ENCODE measurements at regions not wholly inside any gene's neighbourhood (a gene's known extent, or its start where the extent isn't known, plus 50 kb on each side); places are given as distances from the start of the nearest gene placed in this dataset.

DNA sequence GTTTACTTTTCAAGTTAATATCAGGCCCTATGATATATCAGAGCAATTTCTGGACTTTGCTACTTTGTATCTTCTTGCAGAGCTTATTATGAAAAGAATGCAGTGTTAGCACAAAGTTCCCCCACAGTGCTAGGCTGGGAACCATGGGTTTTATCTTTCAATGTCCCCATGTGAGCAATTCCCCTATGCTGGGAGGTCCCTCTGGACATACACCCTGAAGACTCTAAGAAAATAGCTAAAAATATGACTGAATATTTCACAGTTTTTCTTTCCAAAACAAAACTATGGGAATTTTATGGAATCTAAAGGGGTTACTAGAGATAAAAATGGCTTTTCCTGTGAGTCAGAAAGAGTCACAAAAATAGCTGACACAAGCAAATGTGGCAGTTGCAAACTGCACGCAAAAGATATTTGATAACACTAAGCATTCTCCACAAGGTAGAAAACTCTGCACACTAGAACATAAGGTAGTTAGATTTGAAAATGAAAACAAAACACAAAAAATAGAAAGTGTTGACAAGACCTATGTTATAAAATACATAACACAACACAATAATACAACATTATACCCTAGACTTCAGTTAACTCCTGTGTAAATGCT is 487.5 kb upstream of the GRIN3A start:
- TF ChIP-seq EP300 (IDR thresholded peaks at IDR 0.05; ENCODE audit: borderline replicate concordance) (no peak), EGR1 (IDR thresholded peaks at IDR 0.05) (no peak), FOXM1 (IDR thresholded peaks at IDR 0.05; ENCODE audit: borderline replicate concordance, low read depth) (no peak), YY1 (IDR thresholded peaks at IDR 0.05; ENCODE audit: low read depth) (no peak), CEBPB (IDR thresholded peaks at IDR 0.05) (no peak), TEAD4 (IDR thresholded peaks at IDR 0.05) (no peak), TCF12 (IDR thresholded peaks at IDR 0.05; ENCODE audit: low read depth) (no peak), TAF1 (IDR thresholded peaks at IDR 0.05; ENCODE audit: low read depth) (no peak), CREB1 (IDR thresholded peaks at IDR 0.05; ENCODE audit: low read depth) (no peak), NFIC (IDR thresholded peaks at IDR 0.05) (no peak), ZBTB7A (IDR thresholded peaks at IDR 0.05; ENCODE audit: low read depth) (no peak), RAD21 (IDR thresholded peaks at IDR 0.05; ENCODE audit: low read depth) (no peak)
- TF ChIP-seq, protein P1, sequence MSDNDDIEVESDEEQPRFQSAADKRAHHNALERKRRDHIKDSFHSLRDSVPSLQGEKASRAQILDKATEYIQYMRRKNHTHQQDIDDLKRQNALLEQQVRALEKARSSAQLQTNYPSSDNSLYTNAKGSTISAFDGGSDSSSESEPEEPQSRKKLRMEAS (IDR thresholded peaks at IDR 0.05), result no peak
- TF ChIP-seq, protein P2, sequence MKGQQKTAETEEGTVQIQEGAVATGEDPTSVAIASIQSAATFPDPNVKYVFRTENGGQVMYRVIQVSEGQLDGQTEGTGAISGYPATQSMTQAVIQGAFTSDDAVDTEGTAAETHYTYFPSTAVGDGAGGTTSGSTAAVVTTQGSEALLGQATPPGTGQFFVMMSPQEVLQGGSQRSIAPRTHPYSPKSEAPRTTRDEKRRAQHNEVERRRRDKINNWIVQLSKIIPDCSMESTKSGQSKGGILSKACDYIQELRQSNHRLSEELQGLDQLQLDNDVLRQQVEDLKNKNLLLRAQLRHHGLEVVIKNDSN (IDR thresholded peaks at IDR 0.05), result no peak
- TF ChIP-seq, protein P3, sequence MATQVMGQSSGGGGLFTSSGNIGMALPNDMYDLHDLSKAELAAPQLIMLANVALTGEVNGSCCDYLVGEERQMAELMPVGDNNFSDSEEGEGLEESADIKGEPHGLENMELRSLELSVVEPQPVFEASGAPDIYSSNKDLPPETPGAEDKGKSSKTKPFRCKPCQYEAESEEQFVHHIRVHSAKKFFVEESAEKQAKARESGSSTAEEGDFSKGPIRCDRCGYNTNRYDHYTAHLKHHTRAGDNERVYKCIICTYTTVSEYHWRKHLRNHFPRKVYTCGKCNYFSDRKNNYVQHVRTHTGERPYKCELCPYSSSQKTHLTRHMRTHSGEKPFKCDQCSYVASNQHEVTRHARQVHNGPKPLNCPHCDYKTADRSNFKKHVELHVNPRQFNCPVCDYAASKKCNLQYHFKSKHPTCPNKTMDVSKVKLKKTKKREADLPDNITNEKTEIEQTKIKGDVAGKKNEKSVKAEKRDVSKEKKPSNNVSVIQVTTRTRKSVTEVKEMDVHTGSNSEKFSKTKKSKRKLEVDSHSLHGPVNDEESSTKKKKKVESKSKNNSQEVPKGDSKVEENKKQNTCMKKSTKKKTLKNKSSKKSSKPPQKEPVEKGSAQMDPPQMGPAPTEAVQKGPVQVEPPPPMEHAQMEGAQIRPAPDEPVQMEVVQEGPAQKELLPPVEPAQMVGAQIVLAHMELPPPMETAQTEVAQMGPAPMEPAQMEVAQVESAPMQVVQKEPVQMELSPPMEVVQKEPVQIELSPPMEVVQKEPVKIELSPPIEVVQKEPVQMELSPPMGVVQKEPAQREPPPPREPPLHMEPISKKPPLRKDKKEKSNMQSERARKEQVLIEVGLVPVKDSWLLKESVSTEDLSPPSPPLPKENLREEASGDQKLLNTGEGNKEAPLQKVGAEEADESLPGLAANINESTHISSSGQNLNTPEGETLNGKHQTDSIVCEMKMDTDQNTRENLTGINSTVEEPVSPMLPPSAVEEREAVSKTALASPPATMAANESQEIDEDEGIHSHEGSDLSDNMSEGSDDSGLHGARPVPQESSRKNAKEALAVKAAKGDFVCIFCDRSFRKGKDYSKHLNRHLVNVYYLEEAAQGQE (IDR thresholded peaks at IDR 0.05; ENCODE audit: low read depth), result no peak

DNA sequence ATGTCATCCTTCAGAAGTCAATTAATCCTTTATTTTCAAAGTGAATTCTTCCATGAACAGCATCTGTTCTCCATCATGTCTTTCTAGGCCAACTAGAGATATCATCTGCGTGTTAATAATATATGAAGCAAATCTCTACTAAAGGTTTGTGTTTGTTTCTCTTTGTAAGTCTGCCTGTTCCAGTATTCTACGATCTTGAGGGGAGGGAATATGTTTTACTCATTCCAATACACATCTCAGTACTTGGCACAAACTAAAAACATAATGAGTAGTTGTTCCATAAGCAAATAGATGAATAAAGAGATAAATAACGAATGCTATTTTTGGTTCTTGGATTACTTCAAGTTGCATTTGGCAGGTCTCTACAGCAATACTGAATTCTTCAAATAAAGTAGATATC is 470.7 kb upstream of the GRIN3A start:
- TF ChIP-seq, protein P3 (IDR thresholded peaks at IDR 0.05; ENCODE audit: low read depth), result no peak
- TF ChIP-seq, protein P2 (IDR thresholded peaks at IDR 0.05), result no peak
- TF ChIP-seq RAD21 (IDR thresholded peaks at IDR 0.05; ENCODE audit: low read depth) (no peak), TCF12 (IDR thresholded peaks at IDR 0.05; ENCODE audit: low read depth) (no peak), EGR1 (IDR thresholded peaks at IDR 0.05) (no peak)

DNA sequence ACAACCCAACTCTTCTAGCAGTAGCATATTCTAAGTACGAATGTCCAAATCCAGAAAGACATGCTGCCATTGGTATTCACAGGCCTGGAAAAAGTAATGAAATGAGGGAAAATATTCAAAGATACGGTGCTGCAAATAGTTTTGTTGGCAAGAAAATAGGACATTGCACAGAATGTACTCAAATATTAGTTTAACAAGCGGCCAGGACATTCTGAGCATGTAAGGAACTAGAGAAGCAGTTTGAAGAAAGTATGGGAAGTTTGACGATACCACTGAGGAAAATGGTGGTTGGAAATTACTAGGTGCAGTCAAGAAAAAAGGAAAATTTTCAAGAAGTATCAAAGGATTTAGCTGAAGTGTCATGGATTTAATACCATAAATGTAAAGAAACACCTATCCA is 468.0 kb upstream of the GRIN3A start:
- TF ChIP-seq CEBPB (IDR thresholded peaks at IDR 0.05), result no peak
- no peak for TF ChIP-seq EGR1 (IDR thresholded peaks at IDR 0.05)
- TF ChIP-seq, protein P3 (IDR thresholded peaks at IDR 0.05; ENCODE audit: low read depth), result no peak

DNA sequence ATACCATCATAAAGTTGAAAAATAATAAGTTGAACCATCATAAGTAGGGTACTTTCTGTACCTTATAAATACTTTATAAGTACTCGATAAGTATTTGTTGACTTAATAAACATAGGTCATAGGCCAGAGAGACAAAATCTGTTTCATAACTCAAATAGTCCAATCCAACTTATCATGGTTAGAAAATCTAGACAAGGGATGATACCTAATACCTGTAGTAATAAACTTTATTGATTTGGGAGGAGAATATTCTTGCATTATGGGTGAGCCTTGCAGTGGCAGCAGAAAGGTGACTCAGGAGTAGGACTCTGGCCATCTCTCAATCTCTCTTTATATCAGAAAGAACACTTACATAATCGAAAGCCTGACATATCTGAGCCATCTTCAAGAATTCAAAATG is 466.8 kb upstream of the GRIN3A start:
- no peak for TF ChIP-seq YY1 (IDR thresholded peaks at IDR 0.05; ENCODE audit: low read depth)
- TF ChIP-seq EP300 (IDR thresholded peaks at IDR 0.05; ENCODE audit: borderline replicate concordance), result no peak
- no peak for TF ChIP-seq TCF12 (IDR thresholded peaks at IDR 0.05; ENCODE audit: low read depth)
- TF ChIP-seq ZBTB7A (IDR thresholded peaks at IDR 0.05; ENCODE audit: low read depth), result no peak
- TF ChIP-seq TEAD4 (IDR thresholded peaks at IDR 0.05), result no peak
- no peak for TF ChIP-seq CEBPB (IDR thresholded peaks at IDR 0.05)
- TF ChIP-seq, protein P2 (IDR thresholded peaks at IDR 0.05), result no peak
- TF ChIP-seq TAF1 (IDR thresholded peaks at IDR 0.05; ENCODE audit: low read depth), result no peak

DNA sequence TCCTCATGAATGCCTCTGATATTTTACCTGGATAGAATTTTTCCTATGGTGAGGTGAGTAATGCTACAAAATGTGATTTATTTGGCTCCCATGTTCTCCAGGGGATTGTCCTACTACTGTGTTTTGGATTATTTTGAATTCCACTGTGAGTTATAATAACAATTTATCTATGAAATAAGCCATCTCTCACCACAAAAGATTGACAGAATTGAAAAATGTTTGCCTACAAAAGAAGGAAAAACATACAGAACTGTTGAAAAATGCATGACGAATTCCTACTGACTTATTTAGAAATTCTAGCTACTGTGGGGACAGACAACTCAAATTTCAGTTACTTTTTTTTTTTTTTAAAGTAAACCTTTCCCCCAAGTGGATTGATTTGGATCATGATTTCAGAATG is 463.7 kb upstream of the GRIN3A start:
- TF ChIP-seq NFIC (IDR thresholded peaks at IDR 0.05) (no peak), EGR1 (IDR thresholded peaks at IDR 0.05) (no peak), TAF1 (IDR thresholded peaks at IDR 0.05; ENCODE audit: low read depth) (no peak), EP300 (IDR thresholded peaks at IDR 0.05; ENCODE audit: borderline replicate concordance) (no peak), CEBPB (IDR thresholded peaks at IDR 0.05) (no peak), ZBTB7A (IDR thresholded peaks at IDR 0.05; ENCODE audit: low read depth) (no peak), CREB1 (IDR thresholded peaks at IDR 0.05; ENCODE audit: low read depth) (no peak), YY1 (IDR thresholded peaks at IDR 0.05; ENCODE audit: low read depth) (no peak), TCF12 (IDR thresholded peaks at IDR 0.05; ENCODE audit: low read depth) (no peak), FOXM1 (IDR thresholded peaks at IDR 0.05; ENCODE audit: borderline replicate concordance, low read depth) (no peak), RAD21 (IDR thresholded peaks at IDR 0.05; ENCODE audit: low read depth) (no peak)
- TF ChIP-seq, protein P2 (IDR thresholded peaks at IDR 0.05), result no peak
- TF ChIP-seq, protein P1 (IDR thresholded peaks at IDR 0.05), result no peak
- TF ChIP-seq, protein P3 (IDR thresholded peaks at IDR 0.05; ENCODE audit: low read depth), result no peak

Measured in Ishikawa (cell line).